ENCODE measurements at regions not wholly inside any gene's neighbourhood (a gene's known extent, or its start where the extent isn't known, plus 50 kb on each side); places are given as distances from the start of the nearest gene placed in this dataset.

DNA sequence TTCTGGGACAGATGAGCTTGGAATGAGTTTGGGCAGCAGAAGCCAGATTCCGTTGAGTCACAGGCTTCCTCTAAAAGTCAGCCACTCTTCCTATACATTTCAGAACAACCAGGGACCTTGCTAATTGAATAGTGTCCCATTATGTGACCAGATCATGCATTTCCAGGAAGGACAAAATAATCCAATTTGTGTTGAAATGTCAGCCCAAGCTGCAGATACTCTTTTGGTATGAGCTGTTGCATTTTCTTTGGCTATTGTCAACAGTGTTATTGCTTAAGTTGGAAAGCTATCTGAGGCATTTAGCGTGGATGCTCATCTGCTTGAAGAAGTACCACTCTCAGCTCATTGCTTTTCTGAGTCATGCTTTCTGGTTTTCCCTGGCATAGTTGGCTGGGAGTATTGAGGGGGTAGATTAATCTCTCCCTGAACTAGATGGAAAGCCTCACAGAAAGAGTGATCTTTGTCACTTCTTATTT, 223.7 kb upstream of the HABP2 start:
- no peak for DNase-seq
- H3K27ac ChIP-seq (ENCODE audit: low read length) = no peak overlapping the region
- no peaks in the 10 kb centered on the region for H3K36me3 ChIP-seq (replicated peaks; ENCODE audit: insufficient read depth, low read length)
- H3F3A ChIP-seq (ENCODE audit: insufficient read depth, low read length) = no peaks in the 10 kb centered on the region
- no peak overlapping the region for H3K9ac ChIP-seq (ENCODE audit: low read length)
- no peaks in the 10 kb centered on the region for H3K9me2 ChIP-seq (replicated peaks; ENCODE audit: insufficient read depth, low read length)
- H3K4me1 ChIP-seq (ENCODE audit: low read length) = no peaks in the 10 kb centered on the region
- no peak overlapping the region for H2AFZ ChIP-seq (ENCODE audit: low read length)
- no peaks in the 10 kb centered on the region for H3K9me3 ChIP-seq (replicated peaks; ENCODE audit: insufficient read depth, low read length)
- TF ChIP-seq, protein P1, sequence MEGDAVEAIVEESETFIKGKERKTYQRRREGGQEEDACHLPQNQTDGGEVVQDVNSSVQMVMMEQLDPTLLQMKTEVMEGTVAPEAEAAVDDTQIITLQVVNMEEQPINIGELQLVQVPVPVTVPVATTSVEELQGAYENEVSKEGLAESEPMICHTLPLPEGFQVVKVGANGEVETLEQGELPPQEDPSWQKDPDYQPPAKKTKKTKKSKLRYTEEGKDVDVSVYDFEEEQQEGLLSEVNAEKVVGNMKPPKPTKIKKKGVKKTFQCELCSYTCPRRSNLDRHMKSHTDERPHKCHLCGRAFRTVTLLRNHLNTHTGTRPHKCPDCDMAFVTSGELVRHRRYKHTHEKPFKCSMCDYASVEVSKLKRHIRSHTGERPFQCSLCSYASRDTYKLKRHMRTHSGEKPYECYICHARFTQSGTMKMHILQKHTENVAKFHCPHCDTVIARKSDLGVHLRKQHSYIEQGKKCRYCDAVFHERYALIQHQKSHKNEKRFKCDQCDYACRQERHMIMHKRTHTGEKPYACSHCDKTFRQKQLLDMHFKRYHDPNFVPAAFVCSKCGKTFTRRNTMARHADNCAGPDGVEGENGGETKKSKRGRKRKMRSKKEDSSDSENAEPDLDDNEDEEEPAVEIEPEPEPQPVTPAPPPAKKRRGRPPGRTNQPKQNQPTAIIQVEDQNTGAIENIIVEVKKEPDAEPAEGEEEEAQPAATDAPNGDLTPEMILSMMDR (IDR thresholded peaks at IDR 0.05; ENCODE audit: low read length) = no peak
- TF ChIP-seq EZH2phosphoT487 (IDR thresholded peaks at IDR 0.05; ENCODE audit: low read length) = no peak
- no peak for TF ChIP-seq EZH2 (optimal IDR thresholded peaks at IDR 0.05; ENCODE audit: low read depth, low read length)
- H3K79me2 ChIP-seq (ENCODE audit: low read length) = no peaks in the 10 kb centered on the region
- H4K20me1 ChIP-seq (ENCODE audit: insufficient read depth, low read length) = no peaks in the 10 kb centered on the region
- H3K27me3 ChIP-seq (replicated peaks; ENCODE audit: insufficient read depth, low read length) = no peaks in the 10 kb centered on the region
- no peak overlapping the region for H3K4me2 ChIP-seq (ENCODE audit: low read depth, low read length)
- H3K4me3 ChIP-seq (ENCODE audit: low read length) = no peak overlapping the region

DNA sequence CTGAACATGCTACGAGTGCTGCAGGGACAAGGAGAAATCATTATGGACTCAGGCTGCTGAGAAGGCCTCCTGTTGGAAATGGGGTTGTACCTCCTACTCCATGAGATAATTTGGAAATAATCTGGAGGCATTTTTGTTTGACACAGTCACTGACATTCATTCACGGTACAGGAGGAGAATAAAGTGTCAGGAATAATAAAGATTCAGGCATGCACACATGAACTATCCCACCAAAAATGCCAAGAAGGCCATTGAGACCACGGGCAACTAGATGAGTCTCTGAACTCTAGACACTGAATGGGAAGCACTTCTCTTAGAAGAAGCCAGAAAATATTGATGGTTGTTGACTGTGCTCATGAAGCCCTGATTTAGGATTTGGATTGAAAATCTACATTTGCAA, 220.9 kb upstream of the HABP2 start:
- no peak overlapping the region for H3K4me2 ChIP-seq (ENCODE audit: low read depth, low read length)
- DNase-seq = no peak
- H3K36me3 ChIP-seq (replicated peaks; ENCODE audit: insufficient read depth, low read length) = no peaks in the 10 kb centered on the region
- no peak overlapping the region for H3K9ac ChIP-seq (ENCODE audit: low read length)
- H3K9me2 ChIP-seq (replicated peaks; ENCODE audit: insufficient read depth, low read length) = no peaks in the 10 kb centered on the region
- H3K9me3 ChIP-seq (replicated peaks; ENCODE audit: insufficient read depth, low read length) = no peaks in the 10 kb centered on the region
- H2AFZ ChIP-seq (ENCODE audit: low read length) = no peak overlapping the region
- H3K79me2 ChIP-seq (ENCODE audit: low read length) = no peaks in the 10 kb centered on the region
- H3K27me3 ChIP-seq (replicated peaks; ENCODE audit: insufficient read depth, low read length) = no peaks in the 10 kb centered on the region
- TF ChIP-seq EZH2phosphoT487 (IDR thresholded peaks at IDR 0.05; ENCODE audit: low read length) = no peak
- TF ChIP-seq EZH2 (optimal IDR thresholded peaks at IDR 0.05; ENCODE audit: low read depth, low read length) = no peak
- TF ChIP-seq, protein P1 (IDR thresholded peaks at IDR 0.05; ENCODE audit: low read length) = no peak
- H3K27ac ChIP-seq (ENCODE audit: low read length) = no peak overlapping the region
- no peaks in the 10 kb centered on the region for H3F3A ChIP-seq (ENCODE audit: insufficient read depth, low read length)
- H4K20me1 ChIP-seq (ENCODE audit: insufficient read depth, low read length) = no peaks in the 10 kb centered on the region
- no peak overlapping the region for H3K4me3 ChIP-seq (ENCODE audit: low read length)
- no peaks in the 10 kb centered on the region for H3K4me1 ChIP-seq (ENCODE audit: low read length)

- TF ChIP-seq, protein P1 (IDR thresholded peaks at IDR 0.05; ENCODE audit: low read length) = no peak
- TF ChIP-seq EZH2 (optimal IDR thresholded peaks at IDR 0.05; ENCODE audit: low read depth, low read length) (no peak), EZH2phosphoT487 (IDR thresholded peaks at IDR 0.05; ENCODE audit: low read length) (no peak)
- Histone ChIP-seq H3K4me3 (ENCODE audit: low read length) (no peak overlapping the region), H3K9me3 (replicated peaks; ENCODE audit: insufficient read depth, low read length) (no peaks in the 10 kb centered on the region), H3K27ac (ENCODE audit: low read length) (no peak overlapping the region), H4K20me1 (ENCODE audit: insufficient read depth, low read length) (no peaks in the 10 kb centered on the region), H3K4me2 (ENCODE audit: low read depth, low read length) (no peak overlapping the region), H3K9me2 (replicated peaks; ENCODE audit: insufficient read depth, low read length) (no peaks in the 10 kb centered on the region), H3K27me3 (replicated peaks; ENCODE audit: insufficient read depth, low read length) (no peaks in the 10 kb centered on the region), H3F3A (ENCODE audit: insufficient read depth, low read length) (no peaks in the 10 kb centered on the region), H2AFZ (ENCODE audit: low read length) (no peak overlapping the region), H3K36me3 (replicated peaks; ENCODE audit: insufficient read depth, low read length) (no peaks in the 10 kb centered on the region), H3K9ac (ENCODE audit: low read length) (no peak overlapping the region), H3K4me1 (ENCODE audit: low read length) (no peaks in the 10 kb centered on the region), H3K79me2 (ENCODE audit: low read length) (no peaks in the 10 kb centered on the region)
- no peak for DNase-seq
These were observed 219.5 kb upstream of the HABP2 start for GRCh38 chr10:113333313-113333712.

Data from MM.1S (cell line).